ENCODE measurements at regions not wholly inside any gene's neighbourhood (a gene's known extent, or its start where the extent isn't known, plus 50 kb on each side); places are given as distances from the start of the nearest gene placed in this dataset.
"Not testable (repeated sequence)": the region's sequence is repeated elsewhere in the genome, so short reads cannot be mapped to it uniquely, and the experiment has no call there.

DNA sequence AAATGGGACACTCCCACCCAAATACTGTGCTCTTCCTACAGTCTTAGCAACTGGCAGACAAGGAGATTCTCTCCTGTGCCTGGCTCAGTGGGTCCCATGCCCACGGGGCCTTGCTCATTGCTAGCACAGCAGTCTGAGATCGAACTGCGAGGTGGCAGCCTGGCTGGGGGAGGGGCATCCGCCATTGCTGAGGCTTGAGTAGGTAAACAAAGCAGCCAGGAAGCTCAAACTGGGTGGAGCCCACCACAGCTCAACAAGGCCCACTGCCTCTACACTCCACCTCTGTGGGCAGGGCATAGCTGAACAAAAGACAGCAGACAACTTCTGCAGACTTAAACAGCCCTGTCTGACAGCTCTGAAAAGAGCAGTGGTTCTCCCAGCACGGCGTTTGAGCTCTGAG lies 174.8 kb downstream of the COL12A1 start:
- DNase-seq (ENCODE audit: low read depth in 2 of 3, low spot score in 2 of 3): not testable (repeated sequence)

- DNase-seq (ENCODE audit: low read depth in 2 of 3, low spot score in 2 of 3): no peak
Measured at GRCh38 chr6:75029333-75029732, 176.5 kb downstream of the COL12A1 start.

GRCh38 chr6:75025371-75025770 lies 180.5 kb downstream of the COL12A1 start:
- DNase-seq (ENCODE audit: low read depth in 2 of 3, low spot score in 2 of 3): no peak

GRCh38 chr6:75024828-75025227 lies 181.0 kb downstream of the COL12A1 start:
- DNase-seq (ENCODE audit: low read depth in 2 of 3, low spot score in 2 of 3): no peak

GRCh38 chr6:75023634-75024033 lies 182.2 kb downstream of the COL12A1 start:
- DNase-seq (ENCODE audit: low read depth in 2 of 3, low spot score in 2 of 3): no peak

- no peak for DNase-seq (ENCODE audit: low read depth in 2 of 3, low spot score in 2 of 3)
Measured at GRCh38 chr6:75020971-75021370, 184.9 kb downstream of the COL12A1 start.

DNA sequence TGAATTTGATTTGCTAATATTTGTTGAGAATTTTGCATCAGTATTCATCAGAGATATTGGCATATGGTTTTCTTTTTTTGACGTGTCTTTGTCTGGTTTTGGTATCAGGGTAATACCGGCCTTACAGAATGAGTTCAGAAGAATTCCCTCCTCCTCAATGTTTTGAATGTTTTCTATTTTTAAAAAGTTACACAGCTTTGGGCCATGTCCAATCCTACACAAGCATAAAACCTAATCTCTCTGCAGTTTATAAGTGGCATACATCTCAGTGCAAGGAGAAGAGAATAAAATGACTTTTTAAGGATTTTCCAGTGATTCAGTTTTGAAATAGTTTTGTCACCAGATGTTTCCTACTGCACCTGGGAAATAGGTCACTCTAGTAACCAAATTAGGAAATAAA lies 185.5 kb downstream of the COL12A1 start:
- no peak for DNase-seq (ENCODE audit: low read depth in 2 of 3, low spot score in 2 of 3)

DNA sequence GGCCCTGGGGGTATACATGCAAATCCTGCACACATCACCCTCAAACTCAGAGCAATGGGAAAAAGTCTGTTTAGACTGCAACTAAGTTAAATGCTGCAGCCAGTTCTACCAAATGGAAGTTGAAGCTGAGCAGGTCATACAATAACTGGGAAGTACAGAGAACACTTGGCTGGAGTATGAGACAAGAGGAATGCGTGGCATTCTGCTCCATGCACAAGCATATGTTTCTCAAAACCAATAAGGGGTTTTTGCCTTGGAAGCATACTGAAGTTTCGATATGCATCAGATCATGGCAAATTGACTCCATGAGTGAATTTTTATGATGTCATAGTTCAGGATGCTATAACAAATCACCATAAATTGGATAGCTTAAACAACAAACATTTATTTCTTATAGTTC lies 193.8 kb downstream of the COL12A1 start:
- DNase-seq (ENCODE audit: low read depth in 2 of 3, low spot score in 2 of 3): no peak

- not testable (repeated sequence) for DNase-seq (ENCODE audit: low read depth in 2 of 3, low spot score in 2 of 3)
Measured at GRCh38 chr6:75003984-75004383, 201.9 kb downstream of the COL12A1 start.

DNA sequence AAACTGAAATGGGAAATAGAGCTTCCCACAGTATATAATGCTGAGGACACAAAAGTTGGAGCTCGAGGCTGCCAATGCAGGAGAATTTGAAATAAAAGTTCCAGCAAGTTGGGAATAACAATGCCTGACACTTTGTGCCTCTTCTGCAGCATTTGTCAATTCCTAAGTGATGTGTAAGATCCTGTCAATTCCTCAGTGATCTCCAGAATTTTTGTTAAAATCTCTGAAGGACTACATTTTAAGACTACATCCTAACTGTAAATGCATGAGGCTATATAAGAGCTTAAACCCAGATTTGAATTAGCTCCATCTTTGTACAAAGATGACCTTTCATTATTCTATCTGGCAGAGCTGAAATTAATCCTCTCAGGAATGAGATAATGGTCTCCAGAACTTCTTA lies 208.2 kb downstream of the COL12A1 start:
- no peak for DNase-seq (ENCODE audit: low read depth in 2 of 3, low spot score in 2 of 3)

DNA sequence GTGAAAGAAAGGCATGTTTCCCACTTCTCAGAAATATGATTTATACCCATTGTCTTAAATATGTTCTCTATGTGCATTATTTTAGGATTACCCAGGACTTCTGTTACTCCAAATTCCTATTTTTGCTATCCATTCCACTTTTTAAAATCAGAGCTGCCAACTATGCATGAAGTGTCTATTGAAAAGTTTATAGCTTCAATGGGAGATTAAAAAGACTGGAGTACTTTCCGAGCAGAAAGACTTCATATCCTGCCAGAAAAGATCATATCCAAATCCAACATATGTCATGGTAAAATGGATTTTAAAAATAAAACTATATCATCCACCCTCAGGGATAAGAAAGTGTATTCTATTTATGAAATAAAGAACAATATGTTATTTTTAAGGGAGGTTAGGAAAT lies 212.7 kb downstream of the COL12A1 start:
- no peak for DNase-seq (ENCODE audit: low read depth in 2 of 3, low spot score in 2 of 3)

DNA sequence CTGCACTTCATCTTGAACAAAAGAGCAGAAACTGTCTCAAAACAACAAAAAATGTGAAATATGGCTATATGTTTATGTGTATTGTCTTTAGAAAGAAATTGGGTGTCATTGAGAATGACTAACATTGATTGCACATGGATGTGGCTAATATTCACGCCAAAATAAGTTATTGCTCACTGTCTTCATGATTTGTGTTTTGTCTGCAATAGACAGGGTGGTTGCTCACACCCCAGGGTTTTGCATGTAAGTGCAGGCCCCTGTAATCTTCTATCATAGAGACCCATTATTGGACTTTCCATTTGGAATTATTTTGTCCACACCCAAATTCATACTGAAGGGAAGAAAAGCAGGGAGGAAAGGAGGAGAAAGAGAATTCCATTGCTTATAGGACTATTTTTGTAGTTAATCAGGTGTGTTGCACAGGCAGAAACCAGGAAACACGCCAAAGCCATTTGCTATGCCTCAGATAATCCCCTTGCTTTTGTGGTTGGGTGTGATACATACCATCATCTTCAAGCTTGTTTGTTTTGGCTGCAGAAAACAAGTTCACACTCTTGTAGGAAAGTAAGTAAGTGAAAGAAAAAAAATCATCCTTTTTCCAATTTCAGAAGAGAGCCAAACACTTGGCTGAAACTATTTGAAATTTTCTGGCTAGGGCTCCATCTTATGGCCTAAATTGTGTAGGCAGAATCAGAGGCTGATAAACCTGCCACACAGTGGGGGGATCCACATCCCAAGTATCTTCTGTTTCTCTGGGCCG lies 214.1 kb downstream of the COL12A1 start:
- no peak for DNase-seq (ENCODE audit: low read depth in 2 of 3, low spot score in 2 of 3)

GRCh38 chr6:74979065-74979766 lies 226.6 kb downstream of the COL12A1 start:
- DNase-seq (ENCODE audit: low read depth in 2 of 3, low spot score in 2 of 3): no peak

DNA sequence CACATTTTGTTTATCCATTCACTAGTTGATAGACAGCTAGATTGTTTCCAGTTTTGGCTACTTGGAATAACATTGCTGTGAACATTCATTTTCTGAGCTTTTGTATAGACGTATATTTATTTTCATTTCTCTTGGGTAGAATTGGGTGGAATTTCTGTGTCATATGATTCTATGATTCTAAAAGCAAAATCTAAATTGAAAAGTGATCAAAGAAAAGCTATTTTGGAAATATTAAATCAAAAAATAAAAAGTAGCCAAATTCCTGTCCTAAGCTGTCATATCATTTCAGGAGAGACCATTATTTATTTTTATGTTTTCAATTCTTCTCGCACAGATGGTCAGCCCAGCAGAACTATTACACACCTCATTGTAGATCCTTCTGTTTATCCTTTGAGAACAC lies 229.2 kb downstream of the COL12A1 start:
- no peak for DNase-seq (ENCODE audit: low read depth in 2 of 3, low spot score in 2 of 3)

DNA sequence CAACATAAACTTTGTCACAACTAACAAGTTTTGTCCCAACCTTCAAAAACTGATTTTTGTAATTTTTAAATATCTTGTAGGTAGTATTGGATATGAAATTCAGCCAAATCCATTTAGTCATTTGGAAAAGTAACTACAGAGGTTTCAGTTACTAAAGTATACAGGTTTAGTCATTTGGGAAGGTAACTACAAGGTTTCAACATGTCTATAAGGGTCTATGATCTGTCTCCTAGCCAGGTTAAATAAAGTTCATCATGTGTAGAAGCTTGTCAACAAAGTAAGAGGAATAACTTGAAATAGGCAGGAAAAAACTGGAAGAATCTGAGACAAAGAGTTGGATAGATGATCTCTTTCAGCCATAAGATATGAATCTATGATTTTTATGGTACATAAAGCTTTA lies 229.8 kb downstream of the COL12A1 start:
- no peak for DNase-seq (ENCODE audit: low read depth in 2 of 3, low spot score in 2 of 3)

GRCh38 chr6:74973591-74973990 lies 232.3 kb downstream of the COL12A1 start:
- no peak for DNase-seq (ENCODE audit: low read depth in 2 of 3, low spot score in 2 of 3)

DNA sequence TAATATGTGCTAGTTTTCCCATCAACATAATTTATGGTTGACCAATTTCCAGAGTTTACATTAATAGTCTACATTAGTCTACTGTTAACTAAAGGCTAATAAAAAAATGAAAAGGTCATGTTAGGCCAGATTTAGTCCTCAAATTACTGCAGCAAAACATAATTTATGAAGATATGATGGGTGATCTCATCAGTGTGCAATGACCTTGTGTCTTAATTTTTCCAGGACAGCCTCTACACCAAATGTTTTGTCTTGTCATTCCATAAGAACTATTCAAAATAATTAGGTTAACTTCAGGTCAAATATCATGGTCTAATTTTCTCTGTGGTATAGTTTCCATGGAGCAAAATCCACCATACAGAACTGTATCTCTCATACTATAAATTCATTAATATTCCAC lies 234.2 kb downstream of the COL12A1 start:
- DNase-seq (ENCODE audit: low read depth in 2 of 3, low spot score in 2 of 3): no peak

GRCh38 chr6:74969591-74970267 lies 236.1 kb downstream of the COL12A1 start:
- no peak for DNase-seq (ENCODE audit: low read depth in 2 of 3, low spot score in 2 of 3)

GRCh38 chr6:74967821-74968220 lies 238.0 kb downstream of the COL12A1 start:
- no peak for DNase-seq (ENCODE audit: low read depth in 2 of 3, low spot score in 2 of 3)

- DNase-seq (ENCODE audit: low read depth in 2 of 3, low spot score in 2 of 3): no peak
Measured at GRCh38 chr6:74966712-74967111, 239.1 kb downstream of the COL12A1 start.

DNA sequence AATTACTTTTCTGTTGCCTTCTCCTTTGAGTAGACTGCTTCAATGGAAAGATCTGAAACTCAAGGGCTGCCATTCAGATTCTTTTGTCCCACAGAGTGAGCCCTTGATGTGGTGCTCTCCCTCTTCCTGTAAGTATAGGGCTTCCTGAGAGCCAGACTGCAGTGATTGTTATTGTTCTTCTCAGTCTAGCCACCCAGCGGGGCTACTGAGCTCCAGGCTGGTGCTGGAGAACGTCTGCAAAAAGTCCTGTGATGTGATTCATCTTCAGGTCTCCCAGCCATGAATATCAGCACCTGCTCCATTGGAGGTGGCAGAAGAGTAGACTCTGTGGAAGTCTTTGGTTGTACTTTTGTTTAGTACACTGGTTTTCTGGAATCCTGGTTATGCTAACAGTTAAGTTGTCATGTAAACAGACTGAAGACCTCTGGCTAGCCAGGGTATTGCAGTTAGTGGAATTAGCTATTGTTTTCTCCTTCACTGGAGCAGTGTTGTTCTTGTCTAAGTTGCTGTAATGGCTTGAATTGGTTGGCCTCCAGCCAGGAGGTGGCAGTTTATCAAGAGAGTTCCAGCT lies 240.9 kb downstream of the COL12A1 start:
- DNase-seq (ENCODE audit: low read depth in 2 of 3, low spot score in 2 of 3): no peak

All from hematopoietic multipotent progenitor cell (in vitro differentiated cells).